HG03565 (cell line): ENCODE measurements at regions not wholly inside any gene's neighbourhood (a gene's known extent, or its start where the extent isn't known, plus 50 kb on each side); places are given as distances from the start of the nearest gene placed in this dataset.
"Not testable (repeated sequence)": the region's sequence is repeated elsewhere in the genome, so short reads cannot be mapped to it uniquely, and the experiment has no call there.

Source experiments
- ATAC-seq: cut with Tn5 transposase; IDR thresholded peaks from one replicate; pipeline ENCODE4 v1.9.1; 2021; ENCODE audit warnings: mild to moderate bottlenecking, moderate library complexity; ENCODE audit not compliant: unreplicated experiment

GRCh38 chr16:65754820-65755691 is 611.4 kb upstream of the CDH5 start:
- ATAC-seq: no peak

GRCh38 chr16:65752522-65752844 is 614.0 kb upstream of the CDH5 start:
- ATAC-seq: no peak

- no peak for ATAC-seq
Measured at GRCh38 chr16:65751622-65752521, 614.6 kb upstream of the CDH5 start.

GRCh38 chr16:65749506-65749905 is 617.0 kb upstream of the CDH5 start:
- no peak for ATAC-seq

- no peak for ATAC-seq
Measured at GRCh38 chr16:65746941-65747340, 619.5 kb upstream of the CDH5 start.

- ATAC-seq: no peak
Measured at GRCh38 chr16:65745201-65745708, 621.2 kb upstream of the CDH5 start.

- no peak for ATAC-seq
Measured at GRCh38 chr16:65744401-65744800, 622.1 kb upstream of the CDH5 start.

- ATAC-seq: no peak
Measured at GRCh38 chr16:65743558-65743957, 621.7 kb upstream of the CDH11 start.

GRCh38 chr16:65740711-65741110 is 618.8 kb upstream of the CDH11 start:
- ATAC-seq: no peak

GRCh38 chr16:65739518-65739917 is 617.7 kb upstream of the CDH11 start:
- ATAC-seq: no peak

GRCh38 chr16:65737831-65738230 is 616.0 kb upstream of the CDH11 start:
- no peak for ATAC-seq

- not testable (repeated sequence) for ATAC-seq
Measured at GRCh38 chr16:65735615-65736014, 613.8 kb upstream of the CDH11 start.

- no peak for ATAC-seq
Measured at GRCh38 chr16:65733721-65734120, 611.9 kb upstream of the CDH11 start.

- no peak for ATAC-seq
Measured at GRCh38 chr16:65731833-65732232, 610.0 kb upstream of the CDH11 start.

GRCh38 chr16:65728652-65729051 is 606.8 kb upstream of the CDH11 start:
- ATAC-seq: no peak

GRCh38 chr16:65728167-65728566 is 606.3 kb upstream of the CDH11 start:
- ATAC-seq: no peak

- no peak for ATAC-seq
Measured at GRCh38 chr16:65727534-65728137, 605.8 kb upstream of the CDH11 start.

- ATAC-seq: no peak
Measured at GRCh38 chr16:65725156-65725845, 603.4 kb upstream of the CDH11 start.

- no peak for ATAC-seq
Measured at GRCh38 chr16:65722429-65722828, 600.6 kb upstream of the CDH11 start.

- no peak for ATAC-seq
Measured at GRCh38 chr16:65717846-65718245, 596.0 kb upstream of the CDH11 start.
